ENCODE measurements at regions not wholly inside any gene's neighbourhood (a gene's known extent, or its start where the extent isn't known, plus 50 kb on each side); places are given as distances from the start of the nearest gene placed in this dataset.

- FAIRE-seq: no peak
- TF ChIP-seq ZNF79 (CRISPR knock-in tag; IDR thresholded peaks at IDR 0.05; ENCODE audit: low read depth) (no peak), ZFP30 (CRISPR knock-in tag; IDR thresholded peaks at IDR 0.05; ENCODE audit: borderline replicate concordance) (no peak), JUND (IDR thresholded peaks at IDR 0.05; ENCODE audit: borderline replicate concordance, low read depth, low read length) (no peak), JUND (tag; IDR thresholded peaks at IDR 0.05; ENCODE audit: borderline replicate concordance, low read depth, low read length) (no peak), TBP (optimal IDR thresholded peaks at IDR 0.05; ENCODE audit: low read depth, low read length) (no peak), RBBP5 (IDR thresholded peaks at IDR 0.05; ENCODE audit: borderline replicate concordance, insufficient read depth, low read length, poor library complexity, severe bottlenecking) (no peak), ID3 (CRISPR knock-in tag; IDR thresholded peaks at IDR 0.05) (no peak), ID3 (tag; IDR thresholded peaks at IDR 0.05) (no peak), E4F1 (CRISPR knock-in tag; IDR thresholded peaks at IDR 0.05; ENCODE audit: borderline replicate concordance) (no peak), KHSRP (IDR thresholded peaks at IDR 0.05) (no peak), ZNF592 (IDR thresholded peaks at IDR 0.05) (no peak), SRF (CRISPR knock-in tag; IDR thresholded peaks at IDR 0.05) (no peak), ATF1 (CRISPR knock-in tag; IDR thresholded peaks at IDR 0.05) (no peak), ATF1 (tag; IDR thresholded peaks at IDR 0.05) (no peak), ATF4 (CRISPR knock-in tag; IDR thresholded peaks at IDR 0.05) (no peak), ZNF76 (CRISPR knock-in tag; IDR thresholded peaks at IDR 0.05; ENCODE audit: borderline replicate concordance) (no peak), KLF16 (IDR thresholded peaks at IDR 0.05) (no peak)
Observed at GRCh38 chr4:131650951-131651350, 1498.1 kb upstream of the PCDH10 start.

More at GRCh38 chr4:131650951-131651350, 1498.1 kb upstream of the PCDH10 start:
- Histone ChIP-seq H3K36me3 (ENCODE audit: control insufficient read depth, insufficient read depth, low read length) (no peaks in the 10 kb centered on the region), H3K9me1 (ENCODE audit: control insufficient read depth, insufficient read depth, low read length) (no peaks in the 10 kb centered on the region), H3K27ac (ENCODE audit: extremely low read depth, low read depth, low read length) (no peak overlapping the region), H3K9ac (ENCODE audit: insufficient read depth in 1 of 2, low read depth in 2 of 2, low read length in 2 of 2) (no peak overlapping the region), H4K20me1 (replicated peaks; ENCODE audit: control insufficient read depth, insufficient read depth, low read length) (no peaks in the 10 kb centered on the region), H3K27me3 (ENCODE audit: control insufficient read depth in 2 of 2, insufficient read depth in 2 of 2, low read length in 2 of 2) (no peaks in the 10 kb centered on the region), H3K4me2 (ENCODE audit: insufficient read depth, low read length) (no peak overlapping the region), H2AFZ (ENCODE audit: low read depth, low read length) (no peak overlapping the region), H3K4me1 (replicated peaks in 1 of 2; ENCODE audit: control insufficient read depth in 2 of 2, insufficient read depth in 2 of 2, low read length in 2 of 2) (no peaks in the 10 kb centered on the region), H3K4me3 (no peak overlapping the region), H3K79me2 (ENCODE audit: control insufficient read depth, insufficient read depth, low read length) (no peaks in the 10 kb centered on the region), H3K9me3 (replicated peaks; ENCODE audit: control insufficient read depth, insufficient read depth, low read depth, low read length) (no peaks in the 10 kb centered on the region)
- intact Hi-C loops (cut with micrococcal nuclease): no loop called here
- DNase-seq (ENCODE audit: extremely low read depth in 1 of 4, low spot score in 3 of 4) (no peak), ATAC-seq (no peak)
- ChIA-PET POLR2A (no interaction called here), CTCF (ENCODE audit: low intra/inter-chr PET ratio) (no interaction called here)
- in situ Hi-C loops (cut with MboI): no loop called here
- BruUV-seq (replicated peaks): no TSS peak
- 0% methylated on average over 1 of the region's 2 CpGs for WGBS (ENCODE audit: insufficient coverage, low coverage, missing lambda C conversion rate)
